ENCODE measurements at regions not wholly inside any gene's neighbourhood (a gene's known extent, or its start where the extent isn't known, plus 50 kb on each side); places are given as distances from the start of the nearest gene placed in this dataset.

- Histone ChIP-seq H3K23ac (ENCODE audit: insufficient read length) (no peak overlapping the region), H4K8ac (ENCODE audit: extremely low read depth, insufficient read depth, low read length) (no peak overlapping the region), H3K79me2 (ENCODE audit: control insufficient read depth in 1 of 2, insufficient read depth in 2 of 2, low read length in 2 of 2) (no peaks in the 10 kb centered on the region), H4K91ac (replicated peaks; ENCODE audit: insufficient read length, low read length) (no peak overlapping the region), H3K9me3 (ENCODE audit: insufficient read depth in 2 of 2, low read depth in 1 of 2, low read length in 1 of 2) (no peaks in the 10 kb centered on the region), H2BK12ac (ENCODE audit: low read depth, low read length) (no peak overlapping the region), H2BK120ac (replicated peaks; ENCODE audit: low read depth, low read length) (no peak overlapping the region), H3K23me2 (ENCODE audit: low read depth, low read length) (no peaks in the 10 kb centered on the region; the same call in 1 of the 2 replicates), H2AFZ (ENCODE audit: low read length) (peak overlapping the region; percentile 41; the same call in 1 of the 2 replicates), H3K79me1 (ENCODE audit: low read depth, low read length) (no peaks in the 10 kb centered on the region), H3K4me3 (ENCODE audit: extremely low read depth in 1 of 4, insufficient read depth in 2 of 4, low read depth in 3 of 4, low read length in 4 of 4) (no peak overlapping the region), H3K14ac (ENCODE audit: insufficient read length) (no peak overlapping the region), H3K56ac (replicated peaks; ENCODE audit: insufficient read length, low read depth, low read length) (no peak overlapping the region), H4K20me1 (replicated peaks in 1 of 2; ENCODE audit: control insufficient read depth in 1 of 2, insufficient read depth in 2 of 2, low read length in 2 of 2) (no peaks in the 10 kb centered on the region), H3K4me1 (replicated peaks in 1 of 4; ENCODE audit: control insufficient read depth in 3 of 4, insufficient read depth in 4 of 4, low read length in 3 of 4) (no peaks in the 10 kb centered on the region), H3K27me3 (replicated peaks in 1 of 4; ENCODE audit: control insufficient read depth in 3 of 4, extremely low read depth in 1 of 4, insufficient read depth in 3 of 4, low read length in 3 of 4) (no peaks in the 10 kb centered on the region), H2AK5ac (ENCODE audit: low read depth, low read length) (no peak overlapping the region), H3K4ac (replicated peaks; ENCODE audit: insufficient read length, low read depth, low read length) (no peak overlapping the region), H2BK20ac (ENCODE audit: low read length) (no peak overlapping the region), H3K9ac (replicated peaks in 1 of 4; ENCODE audit: extremely low read depth in 1 of 4, low read depth in 3 of 4, low read length in 3 of 4) (no peak overlapping the region), H3K27ac (ENCODE audit: low read depth, low read length) (no peak overlapping the region), H2BK15ac (ENCODE audit: low read length) (no peak overlapping the region), H3K18ac (ENCODE audit: extremely low read depth, low read length) (no peak overlapping the region), H3K4me2 (ENCODE audit: insufficient read depth in 1 of 2, low read depth in 2 of 2, low read length in 2 of 2) (no peak overlapping the region), H2BK5ac (ENCODE audit: low read depth, low read length) (no peak overlapping the region), H3K36me3 (ENCODE audit: control insufficient read depth in 2 of 4, insufficient read depth in 4 of 4, low read length in 3 of 4) (no peaks in the 10 kb centered on the region), H4K5ac (ENCODE audit: insufficient read length, low read depth, low read length) (no peak overlapping the region)
- no peak for TF ChIP-seq POU5F1 (IDR thresholded peaks at IDR 0.05; ENCODE audit: low read depth, low read length)
- TF ChIP-seq CREB1 (IDR thresholded peaks at IDR 0.05) = no peak
- no peak for TF ChIP-seq RAD21 (IDR thresholded peaks at IDR 0.05 in 1 of 2, conservative IDR thresholded peaks at IDR 0.05 in 1 of 2; ENCODE audit: low read depth in 2 of 2, low read length in 2 of 2)
- TF ChIP-seq SIX5 (IDR thresholded peaks at IDR 0.05; ENCODE audit: low read depth, low read length) = no peak
- no peak for TF ChIP-seq CHD2 (IDR thresholded peaks at IDR 0.05; ENCODE audit: low read length)
- TF ChIP-seq EGR1 (IDR thresholded peaks at IDR 0.05; ENCODE audit: borderline replicate concordance, low read depth, low read length) = no peak
- no peak for TF ChIP-seq CBX5 (IDR thresholded peaks at IDR 0.05; ENCODE audit: low read depth, low read length)
- no peak for TF ChIP-seq TBP (IDR thresholded peaks at IDR 0.05; ENCODE audit: low read depth, low read length)
- TF ChIP-seq BRCA1 (IDR thresholded peaks at IDR 0.05; ENCODE audit: low read depth, low read length) = no peak
- TF ChIP-seq JUN (IDR thresholded peaks at IDR 0.05; ENCODE audit: low read depth, low read length) = no peak
- POLR2A ChIA-PET (ENCODE audit: partially characterized antibody) = no interaction called here
- CTCF ChIA-PET (ENCODE audit: partially characterized antibody) = interaction anchor here (0.7 to 1.4 kb wide), 2 partner anchors 208 to 241 kb away, joined by 3 to 4 read pairs; no protein-coding TSS in a partner anchor
- DNase-seq (ENCODE audit: low read depth in 1 of 2, low spot score in 2 of 2) = no peak
- FAIRE-seq = no peak
- WGBS, 2 experiments (ENCODE audit: extremely low coverage in 1 of 2, insufficient coverage in 1 of 2, insufficient read length in 1 of 2, insufficient replicate concordance in 2 of 2, low coverage in 1 of 2, low lambda C conversion rate in 2 of 2, missing lambda C conversion rate in 1 of 2) = 87% methylated on average over 5 of the region's 5 CpGs; no CpG with 5 or more reads in 1 of the 2 experiments
Measured at GRCh38 chr2:103529798-103530502, 768.1 kb downstream of the TMEM182 start.
